ENCODE measurements at regions not wholly inside any gene's neighbourhood (a gene's known extent, or its start where the extent isn't known, plus 50 kb on each side); places are given as distances from the start of the nearest gene placed in this dataset.

DNA sequence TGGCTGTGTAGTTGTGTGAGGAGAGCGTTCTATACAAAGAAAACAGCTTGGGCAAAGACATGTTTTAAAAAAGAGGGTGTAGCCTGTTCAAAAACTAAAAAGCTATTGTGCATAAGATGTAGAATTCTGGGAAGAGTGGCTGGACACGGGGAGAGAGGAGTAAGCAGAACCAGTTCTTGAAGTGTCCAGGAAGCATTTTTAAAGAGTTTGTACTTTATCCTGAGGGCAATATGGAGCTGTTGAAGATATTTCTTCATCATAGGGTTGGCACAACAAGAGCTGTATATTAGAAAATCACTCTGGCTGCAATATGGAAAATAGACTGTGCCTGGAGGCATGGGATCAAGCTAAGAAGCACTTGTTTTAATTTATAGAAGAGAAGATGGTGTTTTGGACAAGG lies 458.9 kb upstream of the LMO3 start:
- H3K27me3 ChIP-seq (ENCODE audit: insufficient read depth, low read depth, severe bottlenecking) = no peaks in the 10 kb centered on the region
- H3K9me3 ChIP-seq (ENCODE audit: severe bottlenecking) = no peaks in the 10 kb centered on the region
- H3K4me3 ChIP-seq (ENCODE audit: low read depth, low read length) = no peak overlapping the region
- H3K36me3 ChIP-seq = no peaks in the 10 kb centered on the region
- H3K27ac ChIP-seq = no peak overlapping the region
- no peak for DNase-seq
- TF ChIP-seq, protein P1, sequence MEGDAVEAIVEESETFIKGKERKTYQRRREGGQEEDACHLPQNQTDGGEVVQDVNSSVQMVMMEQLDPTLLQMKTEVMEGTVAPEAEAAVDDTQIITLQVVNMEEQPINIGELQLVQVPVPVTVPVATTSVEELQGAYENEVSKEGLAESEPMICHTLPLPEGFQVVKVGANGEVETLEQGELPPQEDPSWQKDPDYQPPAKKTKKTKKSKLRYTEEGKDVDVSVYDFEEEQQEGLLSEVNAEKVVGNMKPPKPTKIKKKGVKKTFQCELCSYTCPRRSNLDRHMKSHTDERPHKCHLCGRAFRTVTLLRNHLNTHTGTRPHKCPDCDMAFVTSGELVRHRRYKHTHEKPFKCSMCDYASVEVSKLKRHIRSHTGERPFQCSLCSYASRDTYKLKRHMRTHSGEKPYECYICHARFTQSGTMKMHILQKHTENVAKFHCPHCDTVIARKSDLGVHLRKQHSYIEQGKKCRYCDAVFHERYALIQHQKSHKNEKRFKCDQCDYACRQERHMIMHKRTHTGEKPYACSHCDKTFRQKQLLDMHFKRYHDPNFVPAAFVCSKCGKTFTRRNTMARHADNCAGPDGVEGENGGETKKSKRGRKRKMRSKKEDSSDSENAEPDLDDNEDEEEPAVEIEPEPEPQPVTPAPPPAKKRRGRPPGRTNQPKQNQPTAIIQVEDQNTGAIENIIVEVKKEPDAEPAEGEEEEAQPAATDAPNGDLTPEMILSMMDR (IDR thresholded peaks at IDR 0.05; ENCODE audit: low read depth, low read length) = no peak

DNA sequence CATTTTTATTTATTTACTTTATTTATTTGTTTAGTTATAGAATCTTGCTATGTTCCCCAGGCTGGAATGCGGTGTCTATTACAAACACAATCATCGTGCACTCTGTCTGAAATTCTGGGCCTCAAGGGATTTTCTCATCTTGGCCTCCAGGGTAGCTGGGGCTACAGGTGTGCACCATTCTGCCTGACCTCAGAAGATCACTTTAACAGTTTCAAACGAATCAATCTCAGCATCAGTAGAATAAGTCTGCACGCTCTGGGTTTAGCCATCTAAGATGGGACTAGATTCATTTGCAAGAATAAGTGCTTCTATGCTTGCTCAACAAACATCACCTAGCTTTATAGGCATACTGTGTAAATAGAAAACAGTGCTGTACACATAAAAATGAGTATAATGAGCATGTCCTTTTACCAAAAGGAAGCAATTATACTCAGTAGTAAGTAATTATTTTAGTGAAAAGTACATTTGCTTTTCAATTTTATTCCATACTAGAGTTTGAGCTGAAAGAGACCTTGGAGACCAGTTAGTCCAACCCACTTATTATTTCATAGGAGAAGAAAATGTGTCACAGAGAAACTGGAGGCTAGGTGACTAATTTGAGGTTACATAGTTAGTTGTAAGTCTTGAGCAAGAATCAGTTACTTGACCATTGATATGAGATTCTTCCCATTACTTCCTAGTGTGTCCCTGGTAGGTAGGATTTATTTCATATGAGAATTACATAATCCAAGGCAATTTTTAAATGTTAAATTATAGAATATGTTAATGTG lies 456.5 kb upstream of the LMO3 start:
- H3K9me3 ChIP-seq (ENCODE audit: severe bottlenecking) = no peaks in the 10 kb centered on the region
- DNase-seq = no peak

DNA sequence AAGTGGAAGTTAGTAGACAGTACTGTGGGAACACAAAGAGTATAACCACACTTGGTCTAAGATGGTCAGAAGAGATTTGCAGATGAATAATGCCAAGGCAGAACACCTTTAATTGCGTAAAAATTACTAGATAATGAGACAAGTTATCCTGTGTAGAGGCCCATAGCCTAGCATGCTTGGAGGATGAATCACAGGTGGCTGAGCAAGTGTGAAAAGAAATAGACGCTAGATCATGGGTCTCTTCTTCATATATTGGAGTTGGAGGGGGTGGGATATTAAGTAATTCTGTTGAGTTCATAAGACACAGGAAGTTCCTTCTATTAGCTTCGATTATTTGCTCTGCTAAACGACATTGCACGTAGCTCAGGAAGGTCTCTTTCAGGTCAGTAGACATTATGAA lies 454.3 kb upstream of the LMO3 start:
- no peak overlapping the region for H3K4me3 ChIP-seq (ENCODE audit: low read depth, low read length)
- DNase-seq = no peak
- no peaks in the 10 kb centered on the region for H3K36me3 ChIP-seq
- no peaks in the 10 kb centered on the region for H3K27me3 ChIP-seq (ENCODE audit: insufficient read depth, low read depth, severe bottlenecking)
- TF ChIP-seq, protein P1 (IDR thresholded peaks at IDR 0.05; ENCODE audit: low read depth, low read length) = no peak
- H3K27ac ChIP-seq = no peak overlapping the region
- H3K9me3 ChIP-seq (ENCODE audit: severe bottlenecking) = no peaks in the 10 kb centered on the region

More for the DNA sequence above, 456.5 kb upstream of the LMO3 start:
- TF ChIP-seq, protein P1 (IDR thresholded peaks at IDR 0.05; ENCODE audit: low read depth, low read length) = no peak
- Histone ChIP-seq H3K4me3 (ENCODE audit: low read depth, low read length) (no peak overlapping the region), H3K27ac (no peak overlapping the region), H3K36me3 (no peaks in the 10 kb centered on the region), H3K27me3 (ENCODE audit: insufficient read depth, low read depth, severe bottlenecking) (no peaks in the 10 kb centered on the region)

DNA sequence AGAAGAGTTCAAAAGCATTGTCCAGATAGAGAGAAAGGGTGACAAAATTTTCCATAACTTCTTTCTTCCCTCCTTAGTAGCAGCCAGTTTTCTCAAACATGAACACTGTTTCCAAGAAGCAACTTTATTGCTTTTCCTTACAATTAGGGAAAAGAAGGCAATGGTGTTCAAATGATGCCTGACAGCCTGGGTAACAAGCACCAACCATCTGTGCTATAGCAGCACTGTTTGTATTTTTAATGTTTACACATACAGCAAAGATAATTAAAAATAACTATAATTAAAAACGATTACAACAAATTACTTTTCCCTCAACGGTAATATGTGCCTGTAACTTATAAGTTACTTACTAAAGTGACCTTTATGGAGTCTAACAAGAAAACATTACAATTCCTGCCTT lies 450.6 kb upstream of the LMO3 start:
- TF ChIP-seq, protein P1 (IDR thresholded peaks at IDR 0.05; ENCODE audit: low read depth, low read length) = no peak
- H3K9me3 ChIP-seq (ENCODE audit: severe bottlenecking) = no peaks in the 10 kb centered on the region
- no peak for DNase-seq
- H3K27me3 ChIP-seq (ENCODE audit: insufficient read depth, low read depth, severe bottlenecking) = no peaks in the 10 kb centered on the region
- no peak overlapping the region for H3K4me3 ChIP-seq (ENCODE audit: low read depth, low read length)
- H3K27ac ChIP-seq = no peak overlapping the region
- H3K36me3 ChIP-seq = no peaks in the 10 kb centered on the region

DNA sequence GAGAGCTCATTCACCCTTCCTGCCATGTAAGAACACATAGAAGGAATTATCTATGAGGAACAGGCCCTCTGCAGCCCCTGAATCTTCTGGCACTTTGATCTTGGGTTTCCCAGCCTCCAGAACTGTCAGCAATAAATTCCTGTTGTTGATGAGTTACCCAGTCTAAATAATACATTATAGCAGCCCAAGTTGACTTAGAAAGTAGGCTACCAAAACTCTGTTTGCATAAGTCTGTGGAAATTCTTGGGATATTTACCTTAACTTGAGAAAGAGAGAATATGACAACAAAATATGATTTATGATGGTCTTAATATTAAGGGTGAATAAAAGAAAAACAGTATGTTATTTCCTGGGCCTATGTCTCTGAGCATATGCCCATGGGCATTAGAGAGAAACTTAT lies 433.0 kb upstream of the LMO3 start:
- Histone ChIP-seq H3K36me3 (no peaks in the 10 kb centered on the region), H3K9me3 (ENCODE audit: severe bottlenecking) (no peaks in the 10 kb centered on the region), H3K27me3 (ENCODE audit: insufficient read depth, low read depth, severe bottlenecking) (no peaks in the 10 kb centered on the region), H3K4me3 (ENCODE audit: low read depth, low read length) (no peak overlapping the region), H3K27ac (no peak overlapping the region)
- no peak for DNase-seq
- TF ChIP-seq, protein P1 (IDR thresholded peaks at IDR 0.05; ENCODE audit: low read depth, low read length) = no peak

DNA sequence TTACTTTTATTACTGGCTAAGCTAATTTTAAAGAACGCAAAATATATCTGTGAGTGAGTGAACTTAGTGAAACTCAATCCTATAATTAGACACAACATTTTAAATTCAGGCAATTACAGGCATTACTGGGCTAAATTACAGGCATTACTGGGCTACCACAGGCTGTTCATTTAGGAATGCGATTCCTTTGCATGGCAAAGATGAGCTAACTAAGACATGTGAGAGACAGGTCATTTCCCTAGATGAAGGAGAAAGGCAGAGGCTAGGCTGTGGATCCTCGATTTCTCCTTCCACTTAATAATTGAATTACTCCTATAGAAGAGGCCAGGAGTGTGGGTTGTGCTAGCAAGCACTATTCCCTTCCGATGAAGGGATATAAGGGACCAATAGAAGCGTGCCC lies 429.4 kb upstream of the LMO3 start:
- Histone ChIP-seq H3K27ac (no peak overlapping the region), H3K9me3 (ENCODE audit: severe bottlenecking) (no peaks in the 10 kb centered on the region), H3K36me3 (no peaks in the 10 kb centered on the region), H3K4me3 (ENCODE audit: low read depth, low read length) (no peak overlapping the region), H3K27me3 (ENCODE audit: insufficient read depth, low read depth, severe bottlenecking) (no peaks in the 10 kb centered on the region)
- DNase-seq = no peak
- TF ChIP-seq, protein P1 (IDR thresholded peaks at IDR 0.05; ENCODE audit: low read depth, low read length) = no peak
